H9 (cell line): ENCODE measurements at regions not wholly inside any gene's neighbourhood (a gene's known extent, or its start where the extent isn't known, plus 50 kb on each side); places are given as distances from the start of the nearest gene placed in this dataset.

Source experiments
- DNase-seq: peaks from one replicate; pipeline ENCODE4 v3.0.0-alpha.2; 2017
- H2AFZ ChIP-seq: one replicate; pipeline ENCODE4 v1.6.1; 2013; ENCODE audit warnings: mild to moderate bottlenecking, low read length, control low read depth, moderate library complexity
- H2AK5ac ChIP-seq: 2 replicates; pipeline ENCODE4 v1.6.1; 2013; ENCODE audit warnings: low read length, control low read depth, mixed read lengths; ENCODE audit not compliant: insufficient read length
- H2BK120ac ChIP-seq: one replicate; pipeline ENCODE4 v1.6.1; 2013; ENCODE audit warnings: low read depth, mild to moderate bottlenecking, low read length, control low read depth, inconsistent platforms; ENCODE audit not compliant: poor library complexity, severe bottlenecking
- H2BK12ac ChIP-seq: 2 replicates; pipeline ENCODE4 v1.6.1; 2013; ENCODE audit warnings: low read length, control low read depth, mixed read lengths, low read depth; ENCODE audit not compliant: insufficient read length
- H2BK15ac ChIP-seq: 2 replicates; pipeline ENCODE4 v1.6.1; 2013; ENCODE audit warnings: low read depth, low read length, control low read depth
- H2BK20ac ChIP-seq: one replicate; pipeline ENCODE4 v1.6.1; 2013; ENCODE audit warnings: low read depth, mild to moderate bottlenecking, low read length, control low read depth, inconsistent platforms; ENCODE audit not compliant: poor library complexity, severe bottlenecking
- H2BK5ac ChIP-seq: 2 replicates; pipeline ENCODE4 v1.6.1; 2013; ENCODE audit warnings: low read length, control low read depth, mixed read lengths; ENCODE audit not compliant: insufficient read length
- H3K14ac ChIP-seq: 2 replicates; pipeline ENCODE4 v1.6.1; 2013; ENCODE audit warnings: low read length, control low read depth; ENCODE audit not compliant: insufficient read depth
- H3K18ac ChIP-seq: 2 replicates; pipeline ENCODE4 v1.6.1; 2013; ENCODE audit warnings: low read depth, mild to moderate bottlenecking, mixed read lengths, low read length, control low read depth; ENCODE audit not compliant: insufficient read length
- H3K23ac ChIP-seq: 2 replicates; pipeline ENCODE4 v1.6.1; 2013; ENCODE audit warnings: low read length, control low read depth, mixed read lengths, low read depth; ENCODE audit not compliant: insufficient read length
- H3K23me2 ChIP-seq: 2 replicates; pipeline ENCODE4 v1.6.1; 2013; ENCODE audit warnings: low read depth, mild to moderate bottlenecking, mixed read lengths, low read length, control low read depth; ENCODE audit not compliant: insufficient read length, poor library complexity, severe bottlenecking
- H3K27ac ChIP-seq: 2 replicates; pipeline ENCODE4 v1.5.1; 2013; ENCODE audit warnings: low read length, control low read depth, mixed read lengths, low read depth; ENCODE audit not compliant: insufficient read length
- H3K27me3 ChIP-seq: 2 replicates; pipeline ENCODE4 v1.6.1; 2013; ENCODE audit warnings: low read length, control low read depth, inconsistent platforms; ENCODE audit not compliant: insufficient read depth
- H3K4ac ChIP-seq: 2 replicates; pipeline ENCODE4 v1.6.1; 2013; ENCODE audit warnings: low read depth, mild to moderate bottlenecking, control low read depth, inconsistent platforms, low read length, moderate library complexity
- H3K4me1 ChIP-seq: 2 replicates; pipeline ENCODE4 v1.6.1; 2013; ENCODE audit warnings: low read length, control low read depth, inconsistent platforms; ENCODE audit not compliant: insufficient read depth
- H3K4me2 ChIP-seq: 2 replicates; pipeline ENCODE4 v1.6.1; 2013; ENCODE audit warnings: low read length, control low read depth, mixed read lengths; ENCODE audit not compliant: insufficient read length, insufficient read depth
- H3K56ac ChIP-seq: 2 replicates; pipeline ENCODE4 v1.6.1; 2013; ENCODE audit warnings: low read depth, mild to moderate bottlenecking, mixed read lengths, low read length, control low read depth; ENCODE audit not compliant: insufficient read length
- H3K79me1 ChIP-seq: 2 replicates; pipeline ENCODE4 v1.6.1; 2013; ENCODE audit warnings: low read depth, mild to moderate bottlenecking, moderate library complexity, low read length, control low read depth, inconsistent platforms; ENCODE audit not compliant: insufficient read depth, poor library complexity, severe bottlenecking
- H3K79me2 ChIP-seq: 2 replicates; pipeline ENCODE4 v1.6.1; 2013; ENCODE audit warnings: low read length, control low read depth, inconsistent platforms; ENCODE audit not compliant: insufficient read depth
- H3K9ac ChIP-seq: 2 replicates; pipeline ENCODE4 v1.6.1; 2013; ENCODE audit warnings: low read length, control low read depth, mixed read lengths; ENCODE audit not compliant: insufficient read length; ENCODE audit errors: extremely low read depth
- H3K9me3 ChIP-seq: one replicate; pipeline ENCODE4 v1.6.1; 2013; ENCODE audit warnings: low read depth, low read length, inconsistent platforms; ENCODE audit not compliant: control insufficient read depth
- H3T11ph ChIP-seq: one replicate; pipeline ENCODE4 v1.6.1; 2013; ENCODE audit warnings: mild to moderate bottlenecking, low read length, control low read depth, inconsistent platforms
- H4K20me1 ChIP-seq: one replicate; pipeline ENCODE4 v1.6.1; 2013; ENCODE audit not compliant: control insufficient read depth, insufficient read length, insufficient read depth
- H4K5ac ChIP-seq: 2 replicates; pipeline ENCODE4 v1.6.1; 2013; ENCODE audit warnings: low read depth, mild to moderate bottlenecking, mixed read lengths, low read length, control low read depth; ENCODE audit not compliant: insufficient read length
- H4K8ac ChIP-seq: replicated peaks from 2 replicates; pipeline ENCODE4 v1.6.1; 2013; ENCODE audit warnings: low read length, control low read depth, mixed read lengths, low read depth; ENCODE audit not compliant: insufficient read length
- H4K91ac ChIP-seq: 2 replicates; pipeline ENCODE4 v1.6.1; 2013; ENCODE audit warnings: low read depth, mild to moderate bottlenecking, moderate library complexity, mixed read lengths, low read length, control low read depth; ENCODE audit not compliant: insufficient read length
- H3K27ac Mint-ChIP-seq, 3 experiments: 2 replicates in 2 of 3; 3 replicates in 1 of 3; pipeline ENCODE4 v1.8.0; 2020 to 2021; ENCODE audit warnings: mixed read lengths in 3 of 3, mild to moderate bottlenecking in 1 of 3, moderate library complexity in 1 of 3
- H3K27me3 Mint-ChIP-seq: 2 replicates; pipeline ENCODE4 v1.8.0; 2021; ENCODE audit warnings: low read depth, mild to moderate bottlenecking, moderate library complexity, mixed read lengths
- H3K36me3 Mint-ChIP-seq, 3 experiments: 2 replicates in 2 of 3; 3 replicates in 1 of 3; pipeline ENCODE4 v1.8.0; 2020 to 2021; ENCODE audit warnings: low read depth in 3 of 3, mixed read lengths in 3 of 3; ENCODE audit not compliant: insufficient read depth in 1 of 3
- H3K4me1 Mint-ChIP-seq, 2 experiments: 2 replicates each; pipeline ENCODE4 v1.8.0; 2020; ENCODE audit warnings: mixed read lengths in 2 of 2
- H3K4me3 Mint-ChIP-seq, 2 experiments: 2 replicates in 1 of 2; 3 replicates in 1 of 2; pipeline ENCODE4 v1.8.0; 2020 to 2021; ENCODE audit warnings: mild to moderate bottlenecking in 2 of 2, mixed read lengths in 2 of 2, moderate library complexity in 1 of 2
- H3K9me3 Mint-ChIP-seq, 2 experiments: 2 replicates in 1 of 2; 3 replicates in 1 of 2; pipeline ENCODE4 v1.8.0; 2020; ENCODE audit warnings: mild to moderate bottlenecking in 2 of 2, mixed read lengths in 2 of 2, moderate library complexity in 1 of 2
- CTCF ChIP-seq: fragments of 200-600 bp; sonication (generic); conservative IDR thresholded peaks from 3 replicates; pipeline ENCODE4 v1.8.0; 2021; ENCODE audit warnings: antibody characterized with exemption, mild to moderate bottlenecking
- WGBS: extraction: QIAGEN DNeasy Blood & Tissue Kit; methylation state at CpG from one replicate; pipeline ENCODE4 v1.1.7; 2013; ENCODE audit warnings: missing lambda C conversion rate, low lambda C conversion rate, mixed read lengths; ENCODE audit not compliant: insufficient read length; ENCODE audit errors: extremely low coverage; 5-methylcytosine and 5-hydroxymethylcytosine counted together

- peaks cover 31 to 32% of the 10 kb centered on the region in 2 experiments for H3K4me1 Mint-ChIP-seq
- Histone ChIP-seq H3K14ac (no peak overlapping the region), H3T11ph (no peak overlapping the region), H3K27ac (no peak overlapping the region), H4K91ac (no peak overlapping the region), H3K4me1 (peaks cover 4% of the 10 kb centered on the region; the same call in 1 of the 2 replicates), H3K79me1 (no peaks in the 10 kb centered on the region), H3K56ac (no peak overlapping the region), H4K20me1 (no peaks in the 10 kb centered on the region), H3K23ac (no peak overlapping the region), H4K5ac (no peak overlapping the region), H3K79me2 (no peaks in the 10 kb centered on the region), H2BK20ac (no peak overlapping the region), H2AFZ (no peak overlapping the region), H2BK120ac (no peak overlapping the region), H2BK5ac (no peak overlapping the region), H2AK5ac (no peak overlapping the region), H3K27me3 (no peaks in the 10 kb centered on the region; the same call in 1 of the 2 replicates), H2BK15ac (no peak overlapping the region), H3K4me2 (peak overlapping the region; percentile 40), H3K23me2 (no peaks in the 10 kb centered on the region), H3K9ac (no peak overlapping the region), H2BK12ac (no peak overlapping the region), H3K9me3 (peaks cover 11% of the 10 kb centered on the region), H4K8ac (no peak overlapping the region), H3K18ac (no peak overlapping the region), H3K4ac (no peak overlapping the region)
- peaks cover 14 to 32% (median 17%) of the 10 kb centered on the region in 3 experiments for H3K36me3 Mint-ChIP-seq
- peak overlapping the region in 1 of 3 experiments; percentile 48; a peak in 1 of 7 replicates for H3K27ac Mint-ChIP-seq
- TF ChIP-seq CTCF: no peak
- no CpG with 5 or more reads among the region's 4 CpGs for WGBS
- H3K27me3 Mint-ChIP-seq: peaks cover 71% of the 10 kb centered on the region
- H3K9me3 Mint-ChIP-seq: peaks cover 33 to 35% of the 10 kb centered on the region in 2 experiments
- DNase-seq: no peak
- peak overlapping the region; percentile 24 to 61; a peak in 2 of 5 replicates for H3K4me3 Mint-ChIP-seq
These were observed 546.4 kb upstream of the FZD8 start for GRCh38 chr10:36188461-36188860.
